HEK293 (cell line): ENCODE measurements at regions not wholly inside any gene's neighbourhood (a gene's known extent, or its start where the extent isn't known, plus 50 kb on each side); places are given as distances from the start of the nearest gene placed in this dataset.

ENCODE experiments used
- CTCF ChIA-PET: fragments of 350-600 bp; formaldehyde crosslinking; extraction: SDS; loops from one replicate; lab custom pipeline; 2021; ENCODE audit warnings: antibody characterized with exemption; lab: Yijun Ruan, JAX
- POLR2A ChIA-PET: fragments of 300-600 bp; formaldehyde crosslinking; extraction: SDS; loops from one replicate; lab custom pipeline; 2020; ENCODE audit warnings: antibody characterized with exemption, inconsistent platforms; lab: Yijun Ruan, JAX
- H3K27ac ChIP-seq: fragments of 200-500 bp; sonication (Bioruptor generic); 2 replicates; pipeline ENCODE4 v1.5.1; 2014; ENCODE audit warnings: low read depth, low read length, control low read depth, inconsistent platforms; ENCODE audit errors: extremely low read depth
- H3K36me3 ChIP-seq, 2 experiments: fragments of 200-500 bp in 1 of 2; sonication (Bioruptor generic) in 1 of 2; 1 replicate in 1 of 2; 2 replicates in 1 of 2; pipeline ENCODE4 v1.5.1; 2014 to 2017; ENCODE audit warnings: inconsistent platforms in 2 of 2, low read length in 2 of 2; ENCODE audit not compliant: control insufficient read depth in 2 of 2, insufficient read depth in 1 of 2
- H3K4me1 ChIP-seq: fragments of 200-500 bp; sonication (Bioruptor generic); 2 replicates; pipeline ENCODE4 v1.5.1; 2014; ENCODE audit warnings: mild to moderate bottlenecking, low read length, inconsistent platforms; ENCODE audit not compliant: control insufficient read depth, insufficient read depth
- H3K4me3 ChIP-seq: 2 replicates; pipeline ENCODE4 v1.5.1; 2011; ENCODE audit warnings: low read depth, mild to moderate bottlenecking, control low read depth, low read length, moderate library complexity
- H3K9me3 ChIP-seq: fragments of 200-500 bp; sonication (Bioruptor generic); 2 replicates; pipeline ENCODE4 v1.5.1; 2014; ENCODE audit warnings: low read depth, low read length, inconsistent platforms; ENCODE audit not compliant: control insufficient read depth, insufficient read depth
- FEZF1 ChIP-seq: fragments of 450-650 bp; formaldehyde crosslinking; IDR thresholded peaks from 2 replicates; pipeline ENCODE4 v1.5.1; 2016; ENCODE audit warnings: missing biosample characterization, missing genetic modification characterization
- GLI2 ChIP-seq: fragments of 450-650 bp; formaldehyde crosslinking; IDR thresholded peaks from 2 replicates; pipeline ENCODE4; 2017; ENCODE audit warnings: missing biosample characterization, missing genetic modification characterization, low read depth, borderline replicate concordance
- KLF10 ChIP-seq: fragments of 450-650 bp; IDR thresholded peaks from 2 replicates; pipeline ENCODE4 v1.5.1; 2018; ENCODE audit warnings: missing biosample characterization, mild to moderate bottlenecking, missing genetic modification characterization
- ZFP41 ChIP-seq: fragments of 450-650 bp; formaldehyde crosslinking; IDR thresholded peaks from 2 replicates; pipeline ENCODE4 v1.5.1; 2016; ENCODE audit warnings: missing biosample characterization, missing genetic modification characterization, borderline replicate concordance
- ZNF2 ChIP-seq: fragments of 450-650 bp; formaldehyde crosslinking; IDR thresholded peaks from 2 replicates; pipeline ENCODE4 v1.5.1; 2016; ENCODE audit warnings: missing biosample characterization, missing genetic modification characterization
- ZNF416 ChIP-seq: fragments of 450-650 bp; formaldehyde crosslinking; IDR thresholded peaks from 2 replicates; pipeline ENCODE4 v1.5.1; 2016; ENCODE audit warnings: missing biosample characterization, missing genetic modification characterization
- ZNF596 ChIP-seq: fragments of 450-650 bp; IDR thresholded peaks from 2 replicates; pipeline ENCODE4 v1.5.0; 2018; ENCODE audit warnings: missing biosample characterization, mild to moderate bottlenecking, missing genetic modification characterization, moderate library complexity
- ZNF707 ChIP-seq: fragments of 450-650 bp; formaldehyde crosslinking; IDR thresholded peaks from 2 replicates; pipeline ENCODE4 v1.5.1; 2016; ENCODE audit warnings: missing biosample characterization, missing genetic modification characterization
- ZNF747 ChIP-seq: fragments of 450-650 bp; formaldehyde crosslinking; IDR thresholded peaks from 2 replicates; pipeline ENCODE4 v1.5.1; 2016; ENCODE audit warnings: missing biosample characterization, missing genetic modification characterization
- ZNF843 ChIP-seq: fragments of 450-650 bp; formaldehyde crosslinking; IDR thresholded peaks from 2 replicates; pipeline ENCODE4 v1.5.1; 2016; ENCODE audit warnings: missing biosample characterization, missing genetic modification characterization
- ZSCAN16 ChIP-seq: fragments of 450-650 bp; formaldehyde crosslinking; IDR thresholded peaks from 2 replicates; pipeline ENCODE4 v1.5.1; 2016; ENCODE audit warnings: missing biosample characterization, missing genetic modification characterization
- TF ChIP-seq, protein P1 (sequence below): fragments of 450-650 bp; formaldehyde crosslinking; IDR thresholded peaks from 2 replicates; pipeline ENCODE4 v1.5.1; 2016; ENCODE audit warnings: missing biosample characterization, missing genetic modification characterization
- TF ChIP-seq, protein P2 (sequence below): fragments of 450-650 bp; formaldehyde crosslinking; IDR thresholded peaks from 2 replicates; pipeline ENCODE4 v1.5.1; 2016; ENCODE audit warnings: missing biosample characterization, missing genetic modification characterization
- TF ChIP-seq, protein P3 (sequence below): fragments of 450-650 bp; formaldehyde crosslinking; IDR thresholded peaks from 2 replicates; pipeline ENCODE4 v1.5.1; 2016; ENCODE audit warnings: missing biosample characterization, missing genetic modification characterization
- TF ChIP-seq, protein P4 (sequence below): fragments of 450-650 bp; formaldehyde crosslinking; optimal IDR thresholded peaks from 2 replicates; pipeline ENCODE3; 2016; ENCODE audit warnings: missing biosample characterization, mild to moderate bottlenecking, missing genetic modification characterization
- TF ChIP-seq, protein P5 (sequence below): fragments of 450-650 bp; formaldehyde crosslinking; IDR thresholded peaks from 2 replicates; pipeline ENCODE4 v1.5.1; 2016; ENCODE audit warnings: missing biosample characterization, missing genetic modification characterization
- TF ChIP-seq, protein P6 (sequence below): fragments of 450-650 bp; formaldehyde crosslinking; IDR thresholded peaks from 2 replicates; pipeline ENCODE4 v1.5.1; 2016; ENCODE audit warnings: missing biosample characterization, missing genetic modification characterization
- TF ChIP-seq, protein P7 (sequence below): fragments of 450-650 bp; formaldehyde crosslinking; IDR thresholded peaks from 2 replicates; pipeline ENCODE4 v1.5.1; 2016; ENCODE audit warnings: missing biosample characterization, missing genetic modification characterization

DNA sequence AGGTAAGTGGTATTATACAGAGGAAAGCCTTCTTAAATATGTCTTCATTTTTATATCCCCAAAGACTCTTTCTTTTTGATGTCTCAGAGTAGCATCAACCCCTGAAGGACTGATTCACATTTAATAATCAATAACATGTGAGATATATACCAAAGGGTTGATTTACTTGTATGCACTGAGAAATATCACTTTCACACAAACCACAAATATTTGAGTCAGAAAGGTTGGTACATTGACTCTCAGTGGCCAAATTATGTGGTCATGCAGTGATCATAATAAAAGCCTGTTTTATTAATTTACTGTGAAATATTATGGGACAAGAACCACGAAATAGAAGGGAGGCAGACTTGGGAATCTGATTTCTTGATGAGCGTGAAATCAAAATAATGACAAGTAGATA, 329.0 kb downstream of the GBE1 start (continued):
- TF ChIP-seq, protein P1, sequence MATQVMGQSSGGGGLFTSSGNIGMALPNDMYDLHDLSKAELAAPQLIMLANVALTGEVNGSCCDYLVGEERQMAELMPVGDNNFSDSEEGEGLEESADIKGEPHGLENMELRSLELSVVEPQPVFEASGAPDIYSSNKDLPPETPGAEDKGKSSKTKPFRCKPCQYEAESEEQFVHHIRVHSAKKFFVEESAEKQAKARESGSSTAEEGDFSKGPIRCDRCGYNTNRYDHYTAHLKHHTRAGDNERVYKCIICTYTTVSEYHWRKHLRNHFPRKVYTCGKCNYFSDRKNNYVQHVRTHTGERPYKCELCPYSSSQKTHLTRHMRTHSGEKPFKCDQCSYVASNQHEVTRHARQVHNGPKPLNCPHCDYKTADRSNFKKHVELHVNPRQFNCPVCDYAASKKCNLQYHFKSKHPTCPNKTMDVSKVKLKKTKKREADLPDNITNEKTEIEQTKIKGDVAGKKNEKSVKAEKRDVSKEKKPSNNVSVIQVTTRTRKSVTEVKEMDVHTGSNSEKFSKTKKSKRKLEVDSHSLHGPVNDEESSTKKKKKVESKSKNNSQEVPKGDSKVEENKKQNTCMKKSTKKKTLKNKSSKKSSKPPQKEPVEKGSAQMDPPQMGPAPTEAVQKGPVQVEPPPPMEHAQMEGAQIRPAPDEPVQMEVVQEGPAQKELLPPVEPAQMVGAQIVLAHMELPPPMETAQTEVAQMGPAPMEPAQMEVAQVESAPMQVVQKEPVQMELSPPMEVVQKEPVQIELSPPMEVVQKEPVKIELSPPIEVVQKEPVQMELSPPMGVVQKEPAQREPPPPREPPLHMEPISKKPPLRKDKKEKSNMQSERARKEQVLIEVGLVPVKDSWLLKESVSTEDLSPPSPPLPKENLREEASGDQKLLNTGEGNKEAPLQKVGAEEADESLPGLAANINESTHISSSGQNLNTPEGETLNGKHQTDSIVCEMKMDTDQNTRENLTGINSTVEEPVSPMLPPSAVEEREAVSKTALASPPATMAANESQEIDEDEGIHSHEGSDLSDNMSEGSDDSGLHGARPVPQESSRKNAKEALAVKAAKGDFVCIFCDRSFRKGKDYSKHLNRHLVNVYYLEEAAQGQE: no peak
- no peak for TF ChIP-seq ZSCAN16 (tag by site-specific recombination)
- no peak for TF ChIP-seq KLF10 (tag by site-specific recombination)
- no peak for TF ChIP-seq GLI2 (tag by site-specific recombination)
- no peak for TF ChIP-seq ZNF843 (tag by site-specific recombination)
- TF ChIP-seq, protein P2, sequence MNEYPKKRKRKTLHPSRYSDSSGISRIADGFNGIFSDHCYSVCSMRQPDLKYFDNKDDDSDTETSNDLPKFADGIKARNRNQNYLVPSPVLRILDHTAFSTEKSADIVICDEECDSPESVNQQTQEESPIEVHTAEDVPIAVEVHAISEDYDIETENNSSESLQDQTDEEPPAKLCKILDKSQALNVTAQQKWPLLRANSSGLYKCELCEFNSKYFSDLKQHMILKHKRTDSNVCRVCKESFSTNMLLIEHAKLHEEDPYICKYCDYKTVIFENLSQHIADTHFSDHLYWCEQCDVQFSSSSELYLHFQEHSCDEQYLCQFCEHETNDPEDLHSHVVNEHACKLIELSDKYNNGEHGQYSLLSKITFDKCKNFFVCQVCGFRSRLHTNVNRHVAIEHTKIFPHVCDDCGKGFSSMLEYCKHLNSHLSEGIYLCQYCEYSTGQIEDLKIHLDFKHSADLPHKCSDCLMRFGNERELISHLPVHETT (tag by site-specific recombination): no peak
- no peak for TF ChIP-seq ZNF2 (tag by site-specific recombination)
- TF ChIP-seq, protein P3, sequence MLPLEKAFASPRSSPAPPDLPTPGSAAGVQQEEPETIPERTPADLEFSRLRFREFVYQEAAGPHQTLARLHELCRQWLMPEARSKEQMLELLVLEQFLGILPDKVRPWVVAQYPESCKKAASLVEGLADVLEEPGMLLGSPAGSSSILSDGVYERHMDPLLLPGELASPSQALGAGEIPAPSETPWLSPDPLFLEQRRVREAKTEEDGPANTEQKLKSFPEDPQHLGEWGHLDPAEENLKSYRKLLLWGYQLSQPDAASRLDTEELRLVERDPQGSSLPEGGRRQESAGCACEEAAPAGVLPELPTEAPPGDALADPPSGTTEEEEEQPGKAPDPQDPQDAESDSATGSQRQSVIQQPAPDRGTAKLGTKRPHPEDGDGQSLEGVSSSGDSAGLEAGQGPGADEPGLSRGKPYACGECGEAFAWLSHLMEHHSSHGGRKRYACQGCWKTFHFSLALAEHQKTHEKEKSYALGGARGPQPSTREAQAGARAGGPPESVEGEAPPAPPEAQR: no peak
- no peak for TF ChIP-seq ZNF596 (tag by site-specific recombination)
- TF ChIP-seq, protein P4, sequence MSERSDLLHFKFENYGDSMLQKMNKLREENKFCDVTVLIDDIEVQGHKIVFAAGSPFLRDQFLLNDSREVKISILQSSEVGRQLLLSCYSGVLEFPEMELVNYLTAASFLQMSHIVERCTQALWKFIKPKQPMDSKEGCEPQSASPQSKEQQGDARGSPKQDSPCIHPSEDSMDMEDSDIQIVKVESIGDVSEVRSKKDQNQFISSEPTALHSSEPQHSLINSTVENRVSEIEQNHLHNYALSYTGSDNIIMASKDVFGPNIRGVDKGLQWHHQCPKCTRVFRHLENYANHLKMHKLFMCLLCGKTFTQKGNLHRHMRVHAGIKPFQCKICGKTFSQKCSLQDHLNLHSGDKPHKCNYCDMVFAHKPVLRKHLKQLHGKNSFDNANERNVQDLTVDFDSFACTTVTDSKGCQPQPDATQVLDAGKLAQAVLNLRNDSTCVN (tag by site-specific recombination): no peak
- TF ChIP-seq, protein P5, sequence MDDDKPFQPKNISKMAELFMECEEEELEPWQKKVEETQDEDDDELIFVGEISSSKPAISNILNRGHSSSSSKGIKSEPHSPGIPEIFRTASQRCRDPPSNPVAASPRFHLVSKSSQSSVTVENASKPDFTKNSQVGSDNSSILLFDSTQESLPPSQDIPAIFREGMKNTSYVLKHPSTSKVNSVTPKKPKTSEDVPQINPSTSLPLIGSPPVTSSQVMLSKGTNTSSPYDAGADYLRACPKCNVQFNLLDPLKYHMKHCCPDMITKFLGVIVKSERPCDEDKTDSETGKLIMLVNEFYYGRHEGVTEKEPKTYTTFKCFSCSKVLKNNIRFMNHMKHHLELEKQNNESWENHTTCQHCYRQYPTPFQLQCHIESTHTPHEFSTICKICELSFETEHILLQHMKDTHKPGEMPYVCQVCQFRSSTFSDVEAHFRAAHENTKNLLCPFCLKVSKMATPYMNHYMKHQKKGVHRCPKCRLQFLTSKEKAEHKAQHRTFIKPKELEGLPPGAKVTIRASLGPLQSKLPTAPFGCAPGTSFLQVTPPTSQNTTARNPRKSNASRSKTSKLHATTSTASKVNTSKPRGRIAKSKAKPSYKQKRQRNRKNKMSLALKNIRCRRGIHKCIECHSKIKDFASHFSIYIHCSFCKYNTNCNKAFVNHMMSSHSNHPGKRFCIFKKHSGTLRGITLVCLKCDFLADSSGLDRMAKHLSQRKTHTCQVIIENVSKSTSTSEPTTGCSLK (tag by site-specific recombination): no peak
- TF ChIP-seq, protein P6, sequence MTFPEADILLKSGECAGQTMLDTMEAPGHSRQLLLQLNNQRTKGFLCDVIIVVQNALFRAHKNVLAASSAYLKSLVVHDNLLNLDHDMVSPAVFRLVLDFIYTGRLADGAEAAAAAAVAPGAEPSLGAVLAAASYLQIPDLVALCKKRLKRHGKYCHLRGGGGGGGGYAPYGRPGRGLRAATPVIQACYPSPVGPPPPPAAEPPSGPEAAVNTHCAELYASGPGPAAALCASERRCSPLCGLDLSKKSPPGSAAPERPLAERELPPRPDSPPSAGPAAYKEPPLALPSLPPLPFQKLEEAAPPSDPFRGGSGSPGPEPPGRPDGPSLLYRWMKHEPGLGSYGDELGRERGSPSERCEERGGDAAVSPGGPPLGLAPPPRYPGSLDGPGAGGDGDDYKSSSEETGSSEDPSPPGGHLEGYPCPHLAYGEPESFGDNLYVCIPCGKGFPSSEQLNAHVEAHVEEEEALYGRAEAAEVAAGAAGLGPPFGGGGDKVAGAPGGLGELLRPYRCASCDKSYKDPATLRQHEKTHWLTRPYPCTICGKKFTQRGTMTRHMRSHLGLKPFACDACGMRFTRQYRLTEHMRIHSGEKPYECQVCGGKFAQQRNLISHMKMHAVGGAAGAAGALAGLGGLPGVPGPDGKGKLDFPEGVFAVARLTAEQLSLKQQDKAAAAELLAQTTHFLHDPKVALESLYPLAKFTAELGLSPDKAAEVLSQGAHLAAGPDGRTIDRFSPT (tag by site-specific recombination): no peak
- TF ChIP-seq ZFP41 (tag by site-specific recombination): no peak

DNA sequence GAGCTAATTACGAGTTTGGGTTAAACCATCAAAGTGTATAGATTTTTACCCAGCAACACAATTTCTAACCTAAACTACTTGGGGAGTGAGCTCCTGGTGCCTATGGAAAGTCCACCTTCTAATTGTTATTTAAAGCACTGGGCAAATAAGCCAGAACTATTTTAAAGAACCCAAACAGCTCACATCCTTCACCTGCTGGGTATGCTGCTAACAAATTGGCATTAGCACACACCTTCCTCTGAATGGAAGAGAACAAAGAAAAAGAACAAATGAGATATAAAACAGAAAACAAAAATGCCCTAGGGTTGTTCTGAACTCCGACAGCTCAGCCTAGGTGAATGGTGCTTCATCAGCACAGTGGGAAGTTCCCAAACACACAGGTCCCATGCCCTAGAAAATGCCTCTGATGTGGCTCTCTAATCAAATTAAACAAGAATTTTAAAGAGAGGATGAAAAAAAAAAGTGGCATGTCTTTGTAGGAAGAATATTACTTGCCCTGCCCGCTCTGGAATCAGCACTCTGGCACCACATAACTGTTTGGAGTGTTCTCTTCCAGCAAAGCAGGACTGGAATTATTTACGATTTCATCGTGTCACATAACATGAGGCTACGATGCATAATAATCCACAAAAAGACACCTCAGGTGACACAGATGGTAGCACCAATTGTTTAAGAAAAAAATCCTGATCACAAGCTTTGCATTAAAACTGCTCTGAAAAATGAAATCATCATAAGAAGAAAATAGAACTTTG, 334.4 kb downstream of the GBE1 start:
- CTCF ChIA-PET: no interaction called here
- TF ChIP-seq ZNF707 (tag by site-specific recombination) (no peak), ZNF747 (no peak), FEZF1 (no peak), ZNF416 (tag by site-specific recombination) (no peak)
- TF ChIP-seq, protein P7, sequence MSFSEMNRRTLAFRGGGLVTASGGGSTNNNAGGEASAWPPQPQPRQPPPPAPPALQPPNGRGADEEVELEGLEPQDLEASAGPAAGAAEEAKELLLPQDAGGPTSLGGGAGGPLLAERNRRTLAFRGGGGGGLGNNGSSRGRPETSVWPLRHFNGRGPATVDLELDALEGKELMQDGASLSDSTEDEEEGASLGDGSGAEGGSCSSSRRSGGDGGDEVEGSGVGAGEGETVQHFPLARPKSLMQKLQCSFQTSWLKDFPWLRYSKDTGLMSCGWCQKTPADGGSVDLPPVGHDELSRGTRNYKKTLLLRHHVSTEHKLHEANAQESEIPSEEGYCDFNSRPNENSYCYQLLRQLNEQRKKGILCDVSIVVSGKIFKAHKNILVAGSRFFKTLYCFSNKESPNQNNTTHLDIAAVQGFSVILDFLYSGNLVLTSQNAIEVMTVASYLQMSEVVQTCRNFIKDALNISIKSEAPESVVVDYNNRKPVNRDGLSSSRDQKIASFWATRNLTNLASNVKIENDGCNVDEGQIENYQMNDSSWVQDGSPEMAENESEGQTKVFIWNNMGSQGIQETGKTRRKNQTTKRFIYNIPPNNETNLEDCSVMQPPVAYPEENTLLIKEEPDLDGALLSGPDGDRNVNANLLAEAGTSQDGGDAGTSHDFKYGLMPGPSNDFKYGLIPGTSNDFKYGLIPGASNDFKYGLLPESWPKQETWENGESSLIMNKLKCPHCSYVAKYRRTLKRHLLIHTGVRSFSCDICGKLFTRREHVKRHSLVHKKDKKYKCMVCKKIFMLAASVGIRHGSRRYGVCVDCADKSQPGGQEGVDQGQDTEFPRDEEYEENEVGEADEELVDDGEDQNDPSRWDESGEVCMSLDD (tag by site-specific recombination): no peak
- POLR2A ChIA-PET: no interaction called here
- no peaks in the 10 kb centered on the region for H3K9me3 ChIP-seq
- no peak overlapping the region for H3K27ac ChIP-seq
- H3K4me1 ChIP-seq: no peaks in the 10 kb centered on the region
- no peaks in the 10 kb centered on the region for H3K36me3 ChIP-seq
- no peak overlapping the region for H3K4me3 ChIP-seq
